Activated CD8-positive, alpha-beta memory T cell treated with anti-CD3 and anti-CD28 coated beads for 36 hours (primary cell): ENCODE measurements at regions not wholly inside any gene's neighbourhood (a gene's known extent, or its start where the extent isn't known, plus 50 kb on each side); places are given as distances from the start of the nearest gene placed in this dataset.
"Not testable (repeated sequence)": the region's sequence is repeated elsewhere in the genome, so short reads cannot be mapped to it uniquely, and the experiment has no call there.

Experiments used
- CTCF ChIA-PET: fragments of 350-600 bp; sonication (Branson Sonifier 250); formaldehyde crosslinking; loops from one replicate; lab custom pipeline; 2021; ENCODE audit warnings: antibody characterized with exemption; lab: Charles Lee
- POLR2A ChIA-PET: fragments of 350-600 bp; sonication (Branson Sonifier 250); formaldehyde crosslinking; loops from one replicate; lab custom pipeline; 2021; ENCODE audit warnings: antibody characterized with exemption; lab: Charles Lee

DNA sequence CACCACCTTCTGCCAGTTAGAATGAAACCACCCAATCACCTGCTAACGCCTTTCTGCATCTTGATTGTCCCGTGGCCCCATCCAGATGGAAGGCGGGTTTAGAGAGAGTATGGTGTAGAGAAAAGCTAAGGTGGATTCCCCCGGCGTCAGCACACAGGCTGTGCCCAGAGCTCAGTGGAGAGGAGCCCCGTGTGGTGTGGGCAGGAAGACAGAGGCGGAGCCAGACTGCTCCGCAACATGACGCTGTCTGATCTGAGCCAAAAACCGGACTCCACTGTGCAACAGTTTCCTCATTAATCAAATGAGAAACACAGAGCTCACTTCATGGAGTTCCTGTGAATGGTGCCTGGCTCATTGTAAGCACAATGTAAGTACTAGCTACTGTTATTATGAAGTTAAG, 448.1 kb upstream of the SMIM21 start:
- ChIA-PET CTCF (no interaction called here), POLR2A (no interaction called here)

DNA sequence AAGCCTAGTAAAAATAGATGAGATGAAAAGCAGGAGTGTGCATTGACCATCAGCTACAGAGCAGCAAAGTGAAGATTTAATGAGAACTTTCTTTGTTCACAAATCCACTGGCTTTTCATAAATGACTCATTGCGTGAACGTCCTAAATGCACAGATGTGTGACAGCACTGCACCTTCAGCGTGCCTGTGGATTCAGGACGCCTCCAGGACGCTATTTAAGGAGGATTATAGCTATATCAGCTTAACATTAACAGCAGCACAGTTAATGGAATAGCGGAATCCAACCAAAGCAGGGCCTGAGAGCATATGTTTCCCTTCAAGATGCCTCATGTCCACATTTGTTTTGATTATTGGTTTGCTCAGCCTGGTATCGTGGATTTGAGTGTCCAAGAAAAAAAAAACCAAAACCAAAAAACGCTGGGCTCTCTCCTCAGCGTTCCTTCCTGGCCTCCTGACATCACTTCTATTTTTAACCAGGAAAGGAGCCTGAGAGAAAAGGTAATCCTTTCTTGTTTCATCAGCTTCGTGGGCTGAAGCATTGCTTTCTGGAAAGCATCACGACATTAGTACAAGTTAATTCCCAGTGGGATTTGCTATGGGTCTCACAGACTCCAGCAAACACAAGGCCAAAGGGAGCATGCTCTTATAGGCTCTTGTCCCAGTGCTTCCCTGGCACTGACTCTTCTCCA, 447.0 kb upstream of the SMIM21 start:
- ChIA-PET CTCF (no interaction called here), POLR2A (no interaction called here)

GRCh38 chr18:75871596-75871995, 444.1 kb upstream of the SMIM21 start:
- CTCF ChIA-PET = no interaction called here
- POLR2A ChIA-PET = no interaction called here

DNA sequence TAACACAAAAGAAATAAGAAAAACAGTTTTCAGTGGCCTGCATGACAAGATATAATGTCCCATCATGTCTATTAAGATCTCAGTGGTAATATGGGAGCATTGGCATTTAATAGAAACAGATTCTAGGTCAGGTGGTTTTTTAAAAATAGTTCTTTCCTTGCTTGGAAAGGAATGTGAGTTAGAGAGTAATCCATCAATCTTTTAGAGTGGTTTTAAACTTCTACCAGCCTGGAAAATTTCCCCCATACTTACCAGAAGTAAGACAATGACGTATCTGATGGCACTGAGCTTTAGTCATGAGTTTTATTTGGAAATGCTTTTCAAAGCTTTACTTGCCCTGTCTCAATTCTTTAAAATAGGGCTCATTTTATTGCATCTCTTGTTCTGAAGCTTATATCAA, 441.7 kb upstream of the SMIM21 start:
- CTCF ChIA-PET = no interaction called here
- POLR2A ChIA-PET = no interaction called here

DNA sequence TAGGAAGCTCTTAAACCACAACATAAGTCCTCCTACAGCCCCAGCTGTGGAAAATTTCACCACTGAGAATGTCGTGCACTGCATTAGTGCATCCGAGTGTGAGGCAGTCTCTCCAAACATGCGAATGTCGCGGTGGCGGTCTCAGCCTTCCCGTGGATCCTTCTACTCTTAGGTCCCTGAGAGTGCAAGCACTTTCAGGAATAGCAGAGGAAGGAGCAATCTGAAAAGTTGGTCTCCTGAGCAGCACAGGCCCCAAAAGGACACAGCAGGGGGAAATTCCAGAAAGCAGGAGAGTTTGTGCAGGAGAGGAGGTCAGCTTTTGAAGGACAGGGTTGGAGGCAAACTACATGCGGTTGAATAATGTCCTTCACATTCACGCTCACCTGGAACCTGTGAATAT, 440.5 kb upstream of the SMIM21 start:
- ChIA-PET POLR2A (no interaction called here), CTCF (no interaction called here)

DNA sequence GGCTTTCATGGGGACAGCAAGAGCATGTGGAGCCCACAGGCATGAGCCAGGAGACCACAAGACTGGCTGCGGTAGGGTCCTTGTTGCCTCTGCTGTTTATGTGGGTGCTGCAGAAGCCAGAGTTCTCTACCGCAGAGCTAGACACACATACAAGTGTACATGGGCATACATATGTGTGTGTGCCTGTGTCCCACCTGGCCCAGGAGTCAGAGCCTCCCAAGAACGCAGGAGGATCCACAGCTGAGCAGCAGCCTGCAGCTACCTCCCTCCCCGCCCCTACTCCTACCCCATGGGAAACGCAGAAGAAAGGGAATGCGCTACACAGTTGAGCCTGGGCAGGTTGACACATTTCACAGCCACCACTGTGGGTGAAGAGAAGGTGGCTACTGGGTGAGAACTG, 438.1 kb upstream of the SMIM21 start:
- ChIA-PET CTCF (no interaction called here), POLR2A (no interaction called here)

- ChIA-PET POLR2A (no interaction called here), CTCF (no interaction called here)
Measured at GRCh38 chr18:75864816-75865215, 437.3 kb upstream of the SMIM21 start.

DNA sequence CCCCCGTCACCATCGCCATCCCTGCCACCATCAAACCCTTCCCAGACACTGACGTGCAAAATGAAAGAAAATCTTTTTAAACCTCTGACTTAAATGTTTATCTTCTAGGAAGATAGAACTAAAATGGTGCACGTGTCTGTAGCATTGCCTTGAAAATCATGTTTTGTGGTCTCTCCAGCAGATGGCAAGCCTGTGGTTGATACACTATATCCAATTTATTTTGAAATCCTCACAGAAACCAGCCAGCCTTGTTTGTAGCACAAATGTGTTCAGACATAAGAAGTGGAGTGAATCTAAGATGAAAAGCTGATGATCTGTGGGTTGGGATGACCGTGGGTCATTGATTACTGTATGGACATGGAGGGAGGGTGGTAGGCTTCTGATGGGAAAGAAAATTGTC, 436.2 kb upstream of the SMIM21 start:
- CTCF ChIA-PET = no interaction called here
- POLR2A ChIA-PET = no interaction called here

DNA sequence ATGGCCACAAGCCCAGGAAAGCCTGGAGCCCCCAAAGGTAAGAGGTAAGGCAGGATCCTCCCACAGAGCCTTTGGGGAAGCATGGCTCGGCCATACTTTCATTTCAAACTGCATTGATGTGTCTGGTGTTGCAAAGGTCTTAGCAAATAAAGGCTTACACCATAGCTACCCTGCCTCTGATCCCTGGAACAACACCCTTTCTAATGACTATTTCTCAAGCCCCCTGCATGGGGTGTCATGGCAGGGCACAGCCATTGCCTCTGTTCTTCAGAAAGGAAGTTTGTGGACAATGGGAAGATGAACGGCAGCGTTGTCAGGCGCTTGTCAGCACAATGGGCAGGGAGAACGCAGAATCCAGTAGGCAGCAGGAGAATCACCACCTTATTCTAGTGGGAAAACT, 435.0 kb upstream of the SMIM21 start:
- POLR2A ChIA-PET = no interaction called here
- CTCF ChIA-PET = no interaction called here

GRCh38 chr18:75860166-75860565, 432.7 kb upstream of the SMIM21 start:
- POLR2A ChIA-PET = no interaction called here
- CTCF ChIA-PET = no interaction called here

DNA sequence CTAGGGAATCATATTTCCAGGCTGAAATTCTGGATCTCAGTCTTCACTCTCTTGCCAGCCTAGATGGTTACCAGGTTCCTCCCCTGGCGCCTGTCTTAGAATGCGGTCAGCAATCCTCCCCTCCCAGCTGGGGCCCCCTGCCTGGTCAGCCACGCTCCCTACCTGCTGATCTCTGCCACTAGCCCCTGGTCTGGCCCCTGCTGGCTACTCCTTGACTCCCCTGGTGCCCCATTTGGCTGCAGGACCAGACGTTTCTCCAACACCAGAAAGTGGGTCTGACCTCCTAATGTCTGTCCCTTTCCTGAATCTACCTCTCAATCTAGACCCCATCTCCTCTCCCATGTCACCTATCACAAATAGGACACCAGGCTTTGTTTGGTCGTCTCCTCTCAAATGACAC, 432.0 kb upstream of the SMIM21 start:
- ChIA-PET CTCF (no interaction called here), POLR2A (no interaction called here)

DNA sequence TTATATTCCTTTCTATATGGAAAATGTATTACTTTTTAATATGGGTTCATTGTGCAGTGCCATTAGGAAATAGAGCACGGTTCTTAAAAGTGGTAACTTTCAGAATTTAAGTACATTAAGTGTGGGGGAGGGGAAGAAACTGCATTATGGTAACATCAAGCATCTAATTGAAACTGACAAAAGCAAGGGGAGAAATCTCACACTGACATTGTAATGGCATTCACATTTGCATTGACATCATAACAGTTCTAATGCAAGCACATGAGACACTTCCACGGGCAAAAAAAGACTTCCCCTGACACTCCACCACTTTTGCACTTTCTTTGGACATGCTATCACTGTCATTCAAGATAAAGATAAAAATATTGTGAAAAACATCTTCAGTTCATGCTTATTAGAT, 431.3 kb upstream of the SMIM21 start:
- ChIA-PET POLR2A (no interaction called here), CTCF (no interaction called here)

GRCh38 chr18:75857558-75857957, 430.1 kb upstream of the SMIM21 start:
- CTCF ChIA-PET = no interaction called here
- POLR2A ChIA-PET = no interaction called here

- CTCF ChIA-PET = no interaction called here
- POLR2A ChIA-PET = no interaction called here
Measured at GRCh38 chr18:75854808-75855207, 427.3 kb upstream of the SMIM21 start.

GRCh38 chr18:75854174-75854573, 426.7 kb upstream of the SMIM21 start:
- POLR2A ChIA-PET = no interaction called here
- CTCF ChIA-PET = no interaction called here

- ChIA-PET CTCF (no interaction called here), POLR2A (no interaction called here)
Measured at GRCh38 chr18:75846321-75846720, 418.8 kb upstream of the SMIM21 start.

- POLR2A ChIA-PET = no interaction called here
- CTCF ChIA-PET = no interaction called here
Measured at GRCh38 chr18:75845413-75845812, 417.9 kb upstream of the SMIM21 start.

DNA sequence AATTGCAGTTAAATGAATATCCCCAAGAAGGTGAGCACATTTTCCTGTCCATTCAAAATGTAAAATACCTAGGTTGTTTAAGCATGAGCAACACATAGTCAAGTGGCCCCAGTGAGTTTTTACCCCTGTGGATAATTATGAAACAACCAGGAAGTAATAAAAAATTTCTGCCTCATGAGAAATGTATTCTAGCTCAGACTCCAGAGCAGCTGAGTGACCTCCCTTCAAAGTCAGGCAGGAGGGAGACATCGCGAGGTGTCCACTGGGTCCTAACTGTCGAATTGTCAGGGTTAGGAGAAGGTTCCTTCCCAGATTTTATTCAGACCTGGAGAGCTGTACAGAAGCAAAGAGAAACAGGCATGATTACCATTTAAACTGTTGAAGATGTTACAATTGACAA, 416.6 kb upstream of the SMIM21 start:
- CTCF ChIA-PET = no interaction called here
- POLR2A ChIA-PET = no interaction called here

DNA sequence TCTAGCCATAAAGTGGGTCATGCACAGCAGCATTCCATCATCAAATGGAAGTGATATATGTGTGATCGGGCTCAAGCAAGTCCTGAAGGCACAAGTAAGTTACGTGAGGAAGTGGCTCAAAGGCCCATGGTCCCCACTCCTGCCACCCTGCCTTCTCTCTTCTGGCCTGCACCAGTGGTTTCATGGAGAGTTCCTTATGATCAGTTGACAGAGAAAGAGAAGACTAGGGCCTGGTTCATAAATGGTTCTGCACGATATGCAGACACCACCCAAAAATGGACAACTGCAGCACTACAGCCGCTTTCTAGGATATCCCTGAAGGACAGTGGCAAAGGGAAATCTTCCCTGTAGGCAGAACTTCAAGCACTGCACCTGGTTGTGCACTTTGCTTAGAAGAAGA, 412.6 kb upstream of the SMIM21 start:
- ChIA-PET CTCF (no interaction called here), POLR2A (no interaction called here)

- POLR2A ChIA-PET, CTCF ChIA-PET: not testable (repeated sequence)
Measured at GRCh38 chr18:75839686-75840085, 412.2 kb upstream of the SMIM21 start.

DNA sequence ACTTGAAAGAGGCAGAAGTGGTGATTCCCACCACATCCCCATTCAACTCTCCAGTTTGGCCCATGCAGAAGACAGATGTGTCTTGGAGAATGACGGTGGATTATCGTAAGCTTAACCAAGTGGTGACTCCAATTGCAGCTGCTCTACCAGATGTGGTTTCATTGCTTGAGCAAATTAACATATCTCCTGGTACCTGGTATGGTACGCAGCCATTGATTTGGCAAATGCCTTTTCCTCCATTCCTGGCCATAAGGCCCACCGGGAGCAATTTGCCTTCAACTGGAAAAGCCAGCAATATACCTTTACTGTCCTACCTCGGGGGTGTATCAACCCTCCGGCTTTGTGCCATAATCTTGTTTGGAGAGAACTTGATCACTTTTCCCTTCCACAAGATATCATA, 411.5 kb upstream of the SMIM21 start:
- ChIA-PET POLR2A (no interaction called here), CTCF (no interaction called here)

DNA sequence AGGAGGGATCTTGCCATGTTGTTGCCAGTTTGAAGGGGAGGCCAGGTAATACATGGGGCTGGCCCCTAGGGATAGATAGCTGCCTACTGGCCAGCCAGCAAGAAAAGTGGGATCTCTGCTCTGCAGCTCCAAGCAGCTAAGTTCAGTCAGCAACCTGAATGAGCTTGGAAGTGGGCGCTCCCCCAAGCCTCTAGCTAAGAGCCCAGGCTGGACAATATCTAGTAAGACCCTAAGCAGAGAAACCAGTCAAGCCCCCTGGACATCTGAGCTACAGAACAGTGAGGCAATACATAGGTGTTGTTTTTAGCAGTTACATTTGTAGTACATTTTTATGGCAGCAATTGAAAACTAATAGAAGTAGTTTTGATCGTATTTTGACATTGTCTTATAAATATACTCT, 409.8 kb upstream of the SMIM21 start:
- POLR2A ChIA-PET = no interaction called here
- CTCF ChIA-PET = no interaction called here
